NOMO-1 treated with DMSO at 0.1 percent for 48 hours (cell line): ENCODE measurements at regions not wholly inside any gene's neighbourhood (a gene's known extent, or its start where the extent isn't known, plus 50 kb on each side); places are given as distances from the start of the nearest gene placed in this dataset.
A peak's percentile ranks its signal among the peaks of the same experiment; 100 is the strongest.

Source experiments
- DNase-seq: peaks from one replicate; lab custom pipeline; 2025; ENCODE audit not compliant: unreplicated experiment; lab: John Stamatoyannopoulos, UW

DNA sequence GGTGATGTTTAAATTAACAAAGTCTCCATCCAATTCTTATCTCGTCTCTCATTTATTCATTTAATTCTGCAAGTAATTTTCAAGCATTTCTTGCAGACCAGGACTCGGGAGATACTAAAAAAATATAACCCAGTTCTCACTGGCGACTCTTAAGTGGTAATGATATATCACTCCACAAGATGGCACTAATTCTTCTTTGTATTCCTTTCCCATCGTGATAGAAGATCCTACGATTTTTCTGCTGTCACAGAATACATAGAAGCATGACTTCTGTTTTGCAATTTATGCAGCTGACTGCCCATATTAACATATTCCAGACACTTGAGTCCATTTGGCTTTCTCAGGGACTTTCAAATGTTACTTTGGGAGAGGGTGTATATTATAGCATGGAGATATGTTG lies 64.0 kb upstream of the FGF13 start:
- DNase-seq, result peak; percentile 29

DNA sequence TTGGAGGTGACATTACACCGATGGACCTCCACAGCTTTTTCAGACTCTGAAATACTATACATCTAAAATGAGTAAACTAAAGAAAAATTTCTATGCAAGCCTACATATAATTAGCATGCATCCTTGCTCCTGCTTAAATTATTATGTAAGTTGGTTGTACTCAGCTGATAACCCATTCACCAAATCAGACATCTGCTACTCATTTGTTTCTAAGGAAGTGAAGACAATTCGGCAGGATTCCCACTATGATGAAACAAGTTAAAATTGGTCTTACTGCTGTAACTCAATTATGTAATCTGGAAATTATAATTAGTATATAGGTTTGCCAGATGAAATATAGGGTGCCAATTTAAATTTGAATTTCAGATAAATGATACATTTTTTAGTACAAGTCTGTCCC lies 59.5 kb upstream of the FGF13 start:
- DNase-seq, result peak; percentile 56

DNA sequence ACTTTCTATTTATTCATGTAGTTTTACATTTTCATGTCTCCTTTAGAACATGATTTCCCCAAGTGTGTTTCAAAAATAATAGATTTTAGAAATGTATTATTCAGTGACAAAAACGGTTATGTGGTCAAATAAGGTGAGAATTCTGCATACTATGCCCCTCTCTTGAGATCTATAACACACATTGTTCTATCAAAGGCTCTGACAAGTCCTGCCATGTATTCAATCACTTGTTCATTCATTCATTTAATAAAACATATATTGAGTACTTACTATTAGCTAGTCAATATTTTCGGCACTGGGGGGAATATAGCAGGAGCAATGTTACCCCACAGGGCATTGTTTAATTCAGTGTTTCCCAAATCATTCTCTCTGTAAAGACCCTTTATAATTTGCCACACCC lies 58.4 kb upstream of the FGF13 start:
- DNase-seq, result no peak

GRCh38 chrX:138765051-138765450 lies 53.5 kb upstream of the FGF13 start:
- DNase-seq, result no peak

- DNase-seq, result no peak
These were observed 52.2 kb upstream of the FGF13 start for GRCh38 chrX:138763761-138764160.

DNA sequence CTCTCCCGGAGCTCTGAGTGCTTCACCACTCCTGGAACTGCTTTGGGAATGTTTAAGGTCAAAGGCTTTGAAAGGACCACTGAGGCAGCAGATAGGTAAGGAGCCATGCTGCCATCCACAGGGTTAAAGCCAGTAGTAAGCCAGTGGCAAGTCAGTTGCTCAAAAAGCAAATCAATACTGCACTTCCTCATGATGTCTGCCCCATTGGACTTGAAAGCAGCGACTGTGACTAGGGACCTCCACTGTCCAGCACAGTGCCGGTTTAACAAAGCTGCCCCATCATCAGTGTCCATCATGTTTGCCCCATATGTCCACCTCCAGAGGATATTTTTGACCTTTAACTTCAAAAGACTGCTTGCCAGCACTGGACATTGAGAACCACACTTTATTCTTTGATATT lies 49.9 kb upstream of the FGF13 start:
- DNase-seq, result no peak
